ENCODE measurements at regions not wholly inside any gene's neighbourhood (a gene's known extent, or its start where the extent isn't known, plus 50 kb on each side); places are given as distances from the start of the nearest gene placed in this dataset.
"Not testable (repeated sequence)": the region's sequence is repeated elsewhere in the genome, so short reads cannot be mapped to it uniquely, and the experiment has no call there.

- no peak for DNase-seq
These were observed 196.3 kb upstream of the MARCKS start for GRCh38 chr6:113660819-113661218.

GRCh38 chr6:113662093-113662665 is 195.0 kb upstream of the MARCKS start:
- DNase-seq, result no peak

- no peak for DNase-seq
These were observed 194.3 kb upstream of the MARCKS start for GRCh38 chr6:113662688-113663333.

GRCh38 chr6:113664909-113665308 is 192.2 kb upstream of the MARCKS start:
- no peak for DNase-seq

GRCh38 chr6:113668641-113669408 is 188.3 kb upstream of the MARCKS start:
- no peak for DNase-seq

- DNase-seq, result no peak
These were observed 187.5 kb upstream of the MARCKS start for GRCh38 chr6:113669606-113670005.

GRCh38 chr6:113671421-113671820 is 185.7 kb upstream of the MARCKS start:
- DNase-seq, result no peak

GRCh38 chr6:113672491-113673149 is 184.5 kb upstream of the MARCKS start:
- DNase-seq, result no peak

- DNase-seq, result no peak
These were observed 183.1 kb upstream of the MARCKS start for GRCh38 chr6:113674075-113674474.

- DNase-seq, result no peak
These were observed 181.1 kb upstream of the MARCKS start for GRCh38 chr6:113676057-113676456.

- no peak for DNase-seq
These were observed 180.2 kb upstream of the MARCKS start for GRCh38 chr6:113676968-113677367.

- no peak for DNase-seq
These were observed 178.1 kb upstream of the MARCKS start for GRCh38 chr6:113679051-113679450.

- DNase-seq, result no peak
These were observed 176.8 kb upstream of the MARCKS start for GRCh38 chr6:113680301-113680700.

- DNase-seq, result no peak
These were observed 173.2 kb upstream of the MARCKS start for GRCh38 chr6:113683968-113684367.

GRCh38 chr6:113684382-113684901 is 172.7 kb upstream of the MARCKS start:
- DNase-seq, result no peak

GRCh38 chr6:113686049-113686448 is 171.1 kb upstream of the MARCKS start:
- DNase-seq, result no peak

- not testable (repeated sequence) for DNase-seq
These were observed 167.5 kb upstream of the MARCKS start for GRCh38 chr6:113689620-113690019.

- no peak for DNase-seq
These were observed 166.6 kb upstream of the MARCKS start for GRCh38 chr6:113690281-113691259.

GRCh38 chr6:113691260-113691656 is 165.9 kb upstream of the MARCKS start:
- no peak for DNase-seq

GRCh38 chr6:113693851-113694250 is 163.3 kb upstream of the MARCKS start:
- no peak for DNase-seq

- DNase-seq, result no peak
These were observed 162.7 kb upstream of the MARCKS start for GRCh38 chr6:113694278-113695077.
